ENCODE measurements at regions not wholly inside any gene's neighbourhood (a gene's known extent, or its start where the extent isn't known, plus 50 kb on each side); places are given as distances from the start of the nearest gene placed in this dataset.

GRCh38 chr5:136682986-136683385 lies 317.6 kb upstream of the TRPC7 start:
- no peak for DNase-seq

- DNase-seq = no peak
Measured at GRCh38 chr5:136679233-136679632, 313.9 kb upstream of the TRPC7 start.

GRCh38 chr5:136677217-136677616 lies 311.9 kb upstream of the TRPC7 start:
- no peak for DNase-seq

GRCh38 chr5:136676685-136677084 lies 311.3 kb upstream of the TRPC7 start:
- no peak for DNase-seq

- DNase-seq = no peak
Measured at GRCh38 chr5:136675769-136676168, 310.4 kb upstream of the TRPC7 start.

GRCh38 chr5:136674178-136674577 lies 308.8 kb upstream of the TRPC7 start:
- DNase-seq = no peak

GRCh38 chr5:136667789-136668188 lies 302.4 kb upstream of the TRPC7 start:
- no peak for DNase-seq

GRCh38 chr5:136666970-136667620 lies 301.8 kb upstream of the TRPC7 start:
- no peak for DNase-seq

- peak in 1 of 2 donors; percentile 6 for DNase-seq
Measured at GRCh38 chr5:136665331-136665730, 300.0 kb upstream of the TRPC7 start.

GRCh38 chr5:136661026-136661425 lies 295.7 kb upstream of the TRPC7 start:
- no peak for DNase-seq

GRCh38 chr5:136656811-136657210 lies 291.5 kb upstream of the TRPC7 start:
- DNase-seq = no peak

GRCh38 chr5:136655468-136655867 lies 290.1 kb upstream of the TRPC7 start:
- DNase-seq = no peak

- DNase-seq = no peak
Measured at GRCh38 chr5:136646915-136647314, 281.6 kb upstream of the TRPC7 start.

GRCh38 chr5:136642976-136643375 lies 277.6 kb upstream of the TRPC7 start:
- DNase-seq = no peak

GRCh38 chr5:136639616-136640015 lies 274.3 kb upstream of the TRPC7 start:
- no peak for DNase-seq

- no peak for DNase-seq
Measured at GRCh38 chr5:136638084-136638483, 272.7 kb upstream of the TRPC7 start.

GRCh38 chr5:136636001-136636400 lies 270.7 kb upstream of the TRPC7 start:
- DNase-seq = no peak

- DNase-seq = no peak
Measured at GRCh38 chr5:136631186-136631585, 265.8 kb upstream of the TRPC7 start.

GRCh38 chr5:136629125-136629792 lies 263.9 kb upstream of the TRPC7 start:
- DNase-seq = no peak

- DNase-seq = no peak
Measured at GRCh38 chr5:136626531-136626930, 261.2 kb upstream of the TRPC7 start.

- no peak for DNase-seq
Measured at GRCh38 chr5:136622747-136623146, 257.4 kb upstream of the TRPC7 start.

- no peak for DNase-seq
Measured at GRCh38 chr5:136621743-136622142, 256.4 kb upstream of the TRPC7 start.

GRCh38 chr5:136620621-136621020 lies 255.3 kb upstream of the TRPC7 start:
- no peak for DNase-seq

GRCh38 chr5:136620016-136620419 lies 254.7 kb upstream of the TRPC7 start:
- DNase-seq = no peak

GRCh38 chr5:136619556-136619955 lies 254.2 kb upstream of the TRPC7 start:
- no peak for DNase-seq

Measured in hippocampal formation (tissue), 2 donors.